H9 (cell line): ENCODE measurements at regions not wholly inside any gene's neighbourhood (a gene's known extent, or its start where the extent isn't known, plus 50 kb on each side); places are given as distances from the start of the nearest gene placed in this dataset.

ENCODE experiments used
- DNase-seq: peaks from one replicate; pipeline ENCODE4 v3.0.0-alpha.2; 2017
- H2AFZ ChIP-seq: one replicate; pipeline ENCODE4 v1.6.1; 2013; ENCODE audit warnings: mild to moderate bottlenecking, low read length, control low read depth, moderate library complexity
- H2AK5ac ChIP-seq: 2 replicates; pipeline ENCODE4 v1.6.1; 2013; ENCODE audit warnings: low read length, control low read depth, mixed read lengths; ENCODE audit not compliant: insufficient read length
- H2BK120ac ChIP-seq: one replicate; pipeline ENCODE4 v1.6.1; 2013; ENCODE audit warnings: low read depth, mild to moderate bottlenecking, low read length, control low read depth, inconsistent platforms; ENCODE audit not compliant: poor library complexity, severe bottlenecking
- H2BK12ac ChIP-seq: 2 replicates; pipeline ENCODE4 v1.6.1; 2013; ENCODE audit warnings: low read length, control low read depth, mixed read lengths, low read depth; ENCODE audit not compliant: insufficient read length
- H2BK15ac ChIP-seq: 2 replicates; pipeline ENCODE4 v1.6.1; 2013; ENCODE audit warnings: low read depth, low read length, control low read depth
- H2BK20ac ChIP-seq: one replicate; pipeline ENCODE4 v1.6.1; 2013; ENCODE audit warnings: low read depth, mild to moderate bottlenecking, low read length, control low read depth, inconsistent platforms; ENCODE audit not compliant: poor library complexity, severe bottlenecking
- H2BK5ac ChIP-seq: 2 replicates; pipeline ENCODE4 v1.6.1; 2013; ENCODE audit warnings: low read length, control low read depth, mixed read lengths; ENCODE audit not compliant: insufficient read length
- H3K14ac ChIP-seq: 2 replicates; pipeline ENCODE4 v1.6.1; 2013; ENCODE audit warnings: low read length, control low read depth; ENCODE audit not compliant: insufficient read depth
- H3K18ac ChIP-seq: 2 replicates; pipeline ENCODE4 v1.6.1; 2013; ENCODE audit warnings: low read depth, mild to moderate bottlenecking, mixed read lengths, low read length, control low read depth; ENCODE audit not compliant: insufficient read length
- H3K23ac ChIP-seq: 2 replicates; pipeline ENCODE4 v1.6.1; 2013; ENCODE audit warnings: low read length, control low read depth, mixed read lengths, low read depth; ENCODE audit not compliant: insufficient read length
- H3K23me2 ChIP-seq: 2 replicates; pipeline ENCODE4 v1.6.1; 2013; ENCODE audit warnings: low read depth, mild to moderate bottlenecking, mixed read lengths, low read length, control low read depth; ENCODE audit not compliant: insufficient read length, poor library complexity, severe bottlenecking
- H3K27ac ChIP-seq: 2 replicates; pipeline ENCODE4 v1.5.1; 2013; ENCODE audit warnings: low read length, control low read depth, mixed read lengths, low read depth; ENCODE audit not compliant: insufficient read length
- H3K27me3 ChIP-seq: 2 replicates; pipeline ENCODE4 v1.6.1; 2013; ENCODE audit warnings: low read length, control low read depth, inconsistent platforms; ENCODE audit not compliant: insufficient read depth
- H3K4ac ChIP-seq: 2 replicates; pipeline ENCODE4 v1.6.1; 2013; ENCODE audit warnings: low read depth, mild to moderate bottlenecking, control low read depth, inconsistent platforms, low read length, moderate library complexity
- H3K4me1 ChIP-seq: 2 replicates; pipeline ENCODE4 v1.6.1; 2013; ENCODE audit warnings: low read length, control low read depth, inconsistent platforms; ENCODE audit not compliant: insufficient read depth
- H3K4me2 ChIP-seq: 2 replicates; pipeline ENCODE4 v1.6.1; 2013; ENCODE audit warnings: low read length, control low read depth, mixed read lengths; ENCODE audit not compliant: insufficient read length, insufficient read depth
- H3K56ac ChIP-seq: 2 replicates; pipeline ENCODE4 v1.6.1; 2013; ENCODE audit warnings: low read depth, mild to moderate bottlenecking, mixed read lengths, low read length, control low read depth; ENCODE audit not compliant: insufficient read length
- H3K79me1 ChIP-seq: 2 replicates; pipeline ENCODE4 v1.6.1; 2013; ENCODE audit warnings: low read depth, mild to moderate bottlenecking, moderate library complexity, low read length, control low read depth, inconsistent platforms; ENCODE audit not compliant: insufficient read depth, poor library complexity, severe bottlenecking
- H3K79me2 ChIP-seq: 2 replicates; pipeline ENCODE4 v1.6.1; 2013; ENCODE audit warnings: low read length, control low read depth, inconsistent platforms; ENCODE audit not compliant: insufficient read depth
- H3K9ac ChIP-seq: 2 replicates; pipeline ENCODE4 v1.6.1; 2013; ENCODE audit warnings: low read length, control low read depth, mixed read lengths; ENCODE audit not compliant: insufficient read length; ENCODE audit errors: extremely low read depth
- H3K9me3 ChIP-seq: one replicate; pipeline ENCODE4 v1.6.1; 2013; ENCODE audit warnings: low read depth, low read length, inconsistent platforms; ENCODE audit not compliant: control insufficient read depth
- H3T11ph ChIP-seq: one replicate; pipeline ENCODE4 v1.6.1; 2013; ENCODE audit warnings: mild to moderate bottlenecking, low read length, control low read depth, inconsistent platforms
- H4K20me1 ChIP-seq: one replicate; pipeline ENCODE4 v1.6.1; 2013; ENCODE audit not compliant: control insufficient read depth, insufficient read length, insufficient read depth
- H4K5ac ChIP-seq: 2 replicates; pipeline ENCODE4 v1.6.1; 2013; ENCODE audit warnings: low read depth, mild to moderate bottlenecking, mixed read lengths, low read length, control low read depth; ENCODE audit not compliant: insufficient read length
- H4K8ac ChIP-seq: replicated peaks from 2 replicates; pipeline ENCODE4 v1.6.1; 2013; ENCODE audit warnings: low read length, control low read depth, mixed read lengths, low read depth; ENCODE audit not compliant: insufficient read length
- H4K91ac ChIP-seq: 2 replicates; pipeline ENCODE4 v1.6.1; 2013; ENCODE audit warnings: low read depth, mild to moderate bottlenecking, moderate library complexity, mixed read lengths, low read length, control low read depth; ENCODE audit not compliant: insufficient read length
- H3K27ac Mint-ChIP-seq, 3 experiments: 2 replicates in 2 of 3; 3 replicates in 1 of 3; pipeline ENCODE4 v1.8.0; 2020 to 2021; ENCODE audit warnings: mixed read lengths in 3 of 3, mild to moderate bottlenecking in 1 of 3, moderate library complexity in 1 of 3
- H3K27me3 Mint-ChIP-seq: 2 replicates; pipeline ENCODE4 v1.8.0; 2021; ENCODE audit warnings: low read depth, mild to moderate bottlenecking, moderate library complexity, mixed read lengths
- H3K36me3 Mint-ChIP-seq, 3 experiments: 2 replicates in 2 of 3; 3 replicates in 1 of 3; pipeline ENCODE4 v1.8.0; 2020 to 2021; ENCODE audit warnings: low read depth in 3 of 3, mixed read lengths in 3 of 3; ENCODE audit not compliant: insufficient read depth in 1 of 3
- H3K4me1 Mint-ChIP-seq, 2 experiments: 2 replicates each; pipeline ENCODE4 v1.8.0; 2020; ENCODE audit warnings: mixed read lengths in 2 of 2
- H3K4me3 Mint-ChIP-seq, 2 experiments: 2 replicates in 1 of 2; 3 replicates in 1 of 2; pipeline ENCODE4 v1.8.0; 2020 to 2021; ENCODE audit warnings: mild to moderate bottlenecking in 2 of 2, mixed read lengths in 2 of 2, moderate library complexity in 1 of 2
- H3K9me3 Mint-ChIP-seq, 2 experiments: 2 replicates in 1 of 2; 3 replicates in 1 of 2; pipeline ENCODE4 v1.8.0; 2020; ENCODE audit warnings: mild to moderate bottlenecking in 2 of 2, mixed read lengths in 2 of 2, moderate library complexity in 1 of 2
- CTCF ChIP-seq: fragments of 200-600 bp; sonication (generic); conservative IDR thresholded peaks from 3 replicates; pipeline ENCODE4 v1.8.0; 2021; ENCODE audit warnings: antibody characterized with exemption, mild to moderate bottlenecking
- WGBS: extraction: QIAGEN DNeasy Blood & Tissue Kit; methylation state at CpG from one replicate; pipeline ENCODE4 v1.1.7; 2013; ENCODE audit warnings: missing lambda C conversion rate, low lambda C conversion rate, mixed read lengths; ENCODE audit not compliant: insufficient read length; ENCODE audit errors: extremely low coverage; 5-methylcytosine and 5-hydroxymethylcytosine counted together

- Histone ChIP-seq H4K5ac (no peak overlapping the region), H3K14ac (no peak overlapping the region), H2BK120ac (no peak overlapping the region), H4K91ac (no peak overlapping the region), H3K27me3 (no peaks in the 10 kb centered on the region), H3K9ac (no peak overlapping the region), H2AFZ (no peak overlapping the region), H2BK15ac (no peak overlapping the region), H3K4ac (no peak overlapping the region), H3K27ac (no peak overlapping the region), H3K4me1 (peaks cover 5% of the 10 kb centered on the region; the same call in 1 of the 2 replicates), H2BK20ac (no peak overlapping the region), H3T11ph (no peak overlapping the region), H3K79me1 (no peaks in the 10 kb centered on the region), H2AK5ac (no peak overlapping the region), H4K8ac (no peak overlapping the region), H2BK12ac (no peak overlapping the region), H3K23me2 (no peaks in the 10 kb centered on the region), H4K20me1 (no peaks in the 10 kb centered on the region), H3K4me2 (no peak overlapping the region), H2BK5ac (no peak overlapping the region), H3K9me3 (no peaks in the 10 kb centered on the region), H3K79me2 (no peaks in the 10 kb centered on the region), H3K18ac (no peak overlapping the region), H3K56ac (no peak overlapping the region), H3K23ac (no peak overlapping the region)
- H3K9me3 Mint-ChIP-seq = no peaks in the 10 kb centered on the region; a peak in 1 of 5 replicates
- peaks cover 18 to 28% of the 10 kb centered on the region in 2 experiments for H3K4me1 Mint-ChIP-seq
- WGBS = no CpG with 5 or more reads among the region's 4 CpGs
- TF ChIP-seq CTCF = no peak
- DNase-seq = no peak
- no peaks in the 10 kb centered on the region for H3K27me3 Mint-ChIP-seq
- H3K36me3 Mint-ChIP-seq = no peaks in the 10 kb centered on the region
- no peak overlapping the region for H3K27ac Mint-ChIP-seq
- no peak overlapping the region for H3K4me3 Mint-ChIP-seq
These were observed 221.8 kb downstream of the MREG start for GRCh38 chr2:215791481-215791937.
